ENCODE measurements at regions not wholly inside any gene's neighbourhood (a gene's known extent, or its start where the extent isn't known, plus 50 kb on each side); places are given as distances from the start of the nearest gene placed in this dataset.

DNA sequence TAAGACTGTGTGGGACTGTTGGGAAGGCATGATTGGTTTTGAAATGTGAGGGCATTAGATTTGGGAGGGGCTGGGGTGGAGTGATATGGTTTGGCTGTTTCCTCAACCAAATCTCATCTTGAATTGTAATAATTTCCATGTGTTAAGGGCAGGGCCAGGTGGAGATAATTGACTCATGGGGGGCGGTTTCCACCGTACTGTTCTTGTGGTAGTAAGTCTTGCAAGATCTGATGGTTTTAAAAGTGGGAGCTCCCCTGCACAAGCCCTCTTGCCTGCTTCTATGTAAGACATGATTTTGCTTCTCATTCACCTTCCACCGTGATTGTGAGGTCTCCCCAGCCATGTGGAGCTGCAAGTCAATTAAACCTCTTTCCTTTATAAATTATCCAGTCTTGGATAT is 76.6 kb upstream of the PPFIA2 start:
- TF ChIP-seq POLR2AphosphoS5 (IDR thresholded peaks at IDR 0.05; ENCODE audit: low read depth, low read length) (no peak), TCF7L2 (IDR thresholded peaks at IDR 0.05; ENCODE audit: low read depth, low read length) (no peak)
- TF ChIP-seq, protein P1, sequence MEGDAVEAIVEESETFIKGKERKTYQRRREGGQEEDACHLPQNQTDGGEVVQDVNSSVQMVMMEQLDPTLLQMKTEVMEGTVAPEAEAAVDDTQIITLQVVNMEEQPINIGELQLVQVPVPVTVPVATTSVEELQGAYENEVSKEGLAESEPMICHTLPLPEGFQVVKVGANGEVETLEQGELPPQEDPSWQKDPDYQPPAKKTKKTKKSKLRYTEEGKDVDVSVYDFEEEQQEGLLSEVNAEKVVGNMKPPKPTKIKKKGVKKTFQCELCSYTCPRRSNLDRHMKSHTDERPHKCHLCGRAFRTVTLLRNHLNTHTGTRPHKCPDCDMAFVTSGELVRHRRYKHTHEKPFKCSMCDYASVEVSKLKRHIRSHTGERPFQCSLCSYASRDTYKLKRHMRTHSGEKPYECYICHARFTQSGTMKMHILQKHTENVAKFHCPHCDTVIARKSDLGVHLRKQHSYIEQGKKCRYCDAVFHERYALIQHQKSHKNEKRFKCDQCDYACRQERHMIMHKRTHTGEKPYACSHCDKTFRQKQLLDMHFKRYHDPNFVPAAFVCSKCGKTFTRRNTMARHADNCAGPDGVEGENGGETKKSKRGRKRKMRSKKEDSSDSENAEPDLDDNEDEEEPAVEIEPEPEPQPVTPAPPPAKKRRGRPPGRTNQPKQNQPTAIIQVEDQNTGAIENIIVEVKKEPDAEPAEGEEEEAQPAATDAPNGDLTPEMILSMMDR (IDR thresholded peaks at IDR 0.05): no peak
- TF ChIP-seq, protein P2, sequence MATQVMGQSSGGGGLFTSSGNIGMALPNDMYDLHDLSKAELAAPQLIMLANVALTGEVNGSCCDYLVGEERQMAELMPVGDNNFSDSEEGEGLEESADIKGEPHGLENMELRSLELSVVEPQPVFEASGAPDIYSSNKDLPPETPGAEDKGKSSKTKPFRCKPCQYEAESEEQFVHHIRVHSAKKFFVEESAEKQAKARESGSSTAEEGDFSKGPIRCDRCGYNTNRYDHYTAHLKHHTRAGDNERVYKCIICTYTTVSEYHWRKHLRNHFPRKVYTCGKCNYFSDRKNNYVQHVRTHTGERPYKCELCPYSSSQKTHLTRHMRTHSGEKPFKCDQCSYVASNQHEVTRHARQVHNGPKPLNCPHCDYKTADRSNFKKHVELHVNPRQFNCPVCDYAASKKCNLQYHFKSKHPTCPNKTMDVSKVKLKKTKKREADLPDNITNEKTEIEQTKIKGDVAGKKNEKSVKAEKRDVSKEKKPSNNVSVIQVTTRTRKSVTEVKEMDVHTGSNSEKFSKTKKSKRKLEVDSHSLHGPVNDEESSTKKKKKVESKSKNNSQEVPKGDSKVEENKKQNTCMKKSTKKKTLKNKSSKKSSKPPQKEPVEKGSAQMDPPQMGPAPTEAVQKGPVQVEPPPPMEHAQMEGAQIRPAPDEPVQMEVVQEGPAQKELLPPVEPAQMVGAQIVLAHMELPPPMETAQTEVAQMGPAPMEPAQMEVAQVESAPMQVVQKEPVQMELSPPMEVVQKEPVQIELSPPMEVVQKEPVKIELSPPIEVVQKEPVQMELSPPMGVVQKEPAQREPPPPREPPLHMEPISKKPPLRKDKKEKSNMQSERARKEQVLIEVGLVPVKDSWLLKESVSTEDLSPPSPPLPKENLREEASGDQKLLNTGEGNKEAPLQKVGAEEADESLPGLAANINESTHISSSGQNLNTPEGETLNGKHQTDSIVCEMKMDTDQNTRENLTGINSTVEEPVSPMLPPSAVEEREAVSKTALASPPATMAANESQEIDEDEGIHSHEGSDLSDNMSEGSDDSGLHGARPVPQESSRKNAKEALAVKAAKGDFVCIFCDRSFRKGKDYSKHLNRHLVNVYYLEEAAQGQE (IDR thresholded peaks at IDR 0.05; ENCODE audit: insufficient read depth in 1 of 2, low read depth in 2 of 2, low read length in 1 of 2): no peak
